ENCODE measurements at regions not wholly inside any gene's neighbourhood (a gene's known extent, or its start where the extent isn't known, plus 50 kb on each side); places are given as distances from the start of the nearest gene placed in this dataset.

- TF ChIP-seq, protein P1, sequence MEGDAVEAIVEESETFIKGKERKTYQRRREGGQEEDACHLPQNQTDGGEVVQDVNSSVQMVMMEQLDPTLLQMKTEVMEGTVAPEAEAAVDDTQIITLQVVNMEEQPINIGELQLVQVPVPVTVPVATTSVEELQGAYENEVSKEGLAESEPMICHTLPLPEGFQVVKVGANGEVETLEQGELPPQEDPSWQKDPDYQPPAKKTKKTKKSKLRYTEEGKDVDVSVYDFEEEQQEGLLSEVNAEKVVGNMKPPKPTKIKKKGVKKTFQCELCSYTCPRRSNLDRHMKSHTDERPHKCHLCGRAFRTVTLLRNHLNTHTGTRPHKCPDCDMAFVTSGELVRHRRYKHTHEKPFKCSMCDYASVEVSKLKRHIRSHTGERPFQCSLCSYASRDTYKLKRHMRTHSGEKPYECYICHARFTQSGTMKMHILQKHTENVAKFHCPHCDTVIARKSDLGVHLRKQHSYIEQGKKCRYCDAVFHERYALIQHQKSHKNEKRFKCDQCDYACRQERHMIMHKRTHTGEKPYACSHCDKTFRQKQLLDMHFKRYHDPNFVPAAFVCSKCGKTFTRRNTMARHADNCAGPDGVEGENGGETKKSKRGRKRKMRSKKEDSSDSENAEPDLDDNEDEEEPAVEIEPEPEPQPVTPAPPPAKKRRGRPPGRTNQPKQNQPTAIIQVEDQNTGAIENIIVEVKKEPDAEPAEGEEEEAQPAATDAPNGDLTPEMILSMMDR (IDR thresholded peaks at IDR 0.05; ENCODE audit: low read depth, low read length) = no peak
- TF ChIP-seq EZH2phosphoT487 (IDR thresholded peaks at IDR 0.05; ENCODE audit: low read depth) = no peak
Observed at GRCh38 chr15:22267761-22268160, 187.4 kb downstream of the OR4M2 start.

Measured in OCI-LY3 (cell line).